HEK293T (cell line): ENCODE measurements at regions not wholly inside any gene's neighbourhood (a gene's known extent, or its start where the extent isn't known, plus 50 kb on each side); places are given as distances from the start of the nearest gene placed in this dataset.

Experiments
- BHLHE40 ChIP-seq: fragments of 450-650 bp; IDR thresholded peaks from 2 replicates; pipeline ENCODE4 v1.6.1; 2016; ENCODE audit warnings: mild to moderate bottlenecking, moderate library complexity, borderline replicate concordance
- CTBP1 ChIP-seq: fragments of 450-650 bp; IDR thresholded peaks from 2 replicates; pipeline ENCODE4 v1.6.1; 2016; ENCODE audit warnings: borderline replicate concordance
- TARDBP ChIP-seq: fragments of 450-650 bp; IDR thresholded peaks from 2 replicates; pipeline ENCODE4 v1.6.1; 2016

DNA sequence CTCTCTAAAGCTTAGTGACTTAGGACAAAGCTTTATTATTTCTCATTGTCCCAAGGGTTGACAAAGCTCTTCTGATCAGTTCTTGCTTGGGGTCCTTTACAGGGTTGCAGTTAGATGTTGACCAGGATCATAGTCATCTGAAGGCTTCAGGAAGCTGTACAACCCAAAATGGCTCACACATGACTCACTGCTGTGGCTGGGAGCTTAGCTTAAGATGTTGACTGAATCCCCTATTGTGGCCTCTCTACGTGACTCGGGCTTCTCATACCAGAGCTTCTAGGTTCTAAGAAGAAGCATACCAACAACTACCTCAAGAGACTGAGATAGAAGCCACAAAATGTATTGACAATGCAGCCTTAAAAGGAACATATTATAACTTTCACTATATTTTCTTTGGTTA is 569.6 kb upstream of the ROBO2 start:
- no peak for TF ChIP-seq CTBP1
- TF ChIP-seq TARDBP = no peak
- no peak for TF ChIP-seq BHLHE40
